Coronary artery (tissue), 2 donors: ENCODE measurements at regions not wholly inside any gene's neighbourhood (a gene's known extent, or its start where the extent isn't known, plus 50 kb on each side); places are given as distances from the start of the nearest gene placed in this dataset.

Experiments used
- DNase-seq: peaks from one replicate; pipeline ENCODE4 v3.0.0-alpha.2; 2017; ENCODE audit warnings: low spot score
- H3K27ac ChIP-seq, 2 donors: fragments of 200-600 bp; sonication (generic); one replicate each; pipeline ENCODE4 v1.5.1; 2016 to 2019
- H3K4me3 ChIP-seq: fragments of 200-600 bp; sonication (generic); 2 replicates; pipeline ENCODE4 v1.5.1; 2016; ENCODE audit warnings: mild to moderate bottlenecking, moderate library complexity
- TF ChIP-seq, protein P1 (sequence below): fragments of 200-600 bp; sonication (generic); IDR thresholded peaks from one replicate; pipeline ENCODE4 v1.5.1; 2019; ENCODE audit warnings: antibody characterized with exemption

DNA sequence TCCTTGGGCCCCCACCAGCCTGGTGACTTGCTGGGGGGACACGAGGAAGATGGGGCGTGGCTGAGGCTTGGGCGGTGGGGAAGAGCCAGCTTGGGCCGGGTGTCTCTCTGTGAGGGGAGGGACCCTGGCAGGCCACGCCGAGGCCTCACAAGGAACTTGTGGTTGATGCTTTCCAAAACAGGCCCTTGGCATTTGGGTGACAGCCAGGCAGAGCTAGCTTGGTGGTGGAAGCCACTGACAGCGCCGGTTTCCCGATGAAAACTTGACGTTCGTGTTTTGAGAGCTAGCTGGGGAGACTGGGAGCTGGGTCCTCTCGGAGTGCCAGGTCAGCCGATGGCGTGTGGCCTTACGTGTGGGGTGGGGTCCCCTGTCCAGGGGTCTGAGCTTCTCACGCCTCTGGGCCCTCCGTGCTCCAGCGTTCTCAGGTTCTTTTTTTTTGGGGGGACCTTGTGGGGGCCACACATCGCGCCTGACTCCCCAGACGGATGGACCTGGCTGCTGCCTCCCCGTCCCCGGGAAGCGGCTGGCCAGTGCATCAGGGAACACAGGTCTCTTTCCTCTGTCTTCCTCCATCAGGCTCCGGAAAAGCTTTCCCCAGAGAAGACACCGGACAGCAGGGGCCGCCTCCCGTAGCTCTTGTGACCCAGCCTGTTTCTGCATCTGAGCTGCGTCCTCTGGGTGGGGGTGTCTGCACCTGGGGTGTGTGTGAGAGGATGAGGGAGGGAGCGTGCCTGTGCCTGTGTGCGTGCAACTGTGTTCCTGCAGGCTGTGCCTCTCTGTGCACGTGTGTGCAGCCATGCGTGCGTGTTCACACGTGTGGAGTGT lies 129.3 kb upstream of the LPCAT1 start:
- Histone ChIP-seq H3K27ac (no peak overlapping the region), H3K4me3 (peak overlapping the region; percentile 28)
- TF ChIP-seq, protein P1, sequence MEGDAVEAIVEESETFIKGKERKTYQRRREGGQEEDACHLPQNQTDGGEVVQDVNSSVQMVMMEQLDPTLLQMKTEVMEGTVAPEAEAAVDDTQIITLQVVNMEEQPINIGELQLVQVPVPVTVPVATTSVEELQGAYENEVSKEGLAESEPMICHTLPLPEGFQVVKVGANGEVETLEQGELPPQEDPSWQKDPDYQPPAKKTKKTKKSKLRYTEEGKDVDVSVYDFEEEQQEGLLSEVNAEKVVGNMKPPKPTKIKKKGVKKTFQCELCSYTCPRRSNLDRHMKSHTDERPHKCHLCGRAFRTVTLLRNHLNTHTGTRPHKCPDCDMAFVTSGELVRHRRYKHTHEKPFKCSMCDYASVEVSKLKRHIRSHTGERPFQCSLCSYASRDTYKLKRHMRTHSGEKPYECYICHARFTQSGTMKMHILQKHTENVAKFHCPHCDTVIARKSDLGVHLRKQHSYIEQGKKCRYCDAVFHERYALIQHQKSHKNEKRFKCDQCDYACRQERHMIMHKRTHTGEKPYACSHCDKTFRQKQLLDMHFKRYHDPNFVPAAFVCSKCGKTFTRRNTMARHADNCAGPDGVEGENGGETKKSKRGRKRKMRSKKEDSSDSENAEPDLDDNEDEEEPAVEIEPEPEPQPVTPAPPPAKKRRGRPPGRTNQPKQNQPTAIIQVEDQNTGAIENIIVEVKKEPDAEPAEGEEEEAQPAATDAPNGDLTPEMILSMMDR: no peak
- peak; percentile 56 for DNase-seq

GRCh38 chr5:1651971-1652872 lies 128.5 kb upstream of the LPCAT1 start:
- TF ChIP-seq, protein P1: no peak
- no peak overlapping the region for H3K27ac ChIP-seq
- peak; percentile 68 for DNase-seq

GRCh38 chr5:1651250-1651649 lies 127.5 kb upstream of the LPCAT1 start:
- TF ChIP-seq, protein P1: no peak
- DNase-seq: no peak
- H3K27ac ChIP-seq: no peak overlapping the region
- H3K4me3 ChIP-seq: no peak overlapping the region

More at GRCh38 chr5:1651971-1652872, 128.5 kb upstream of the LPCAT1 start:
- no peak overlapping the region for H3K4me3 ChIP-seq

- Histone ChIP-seq H3K4me3 (no peak overlapping the region), H3K27ac (no peak overlapping the region)
- TF ChIP-seq, protein P1: no peak
- no peak for DNase-seq
Measured at GRCh38 chr5:1649554-1649953, 125.8 kb upstream of the LPCAT1 start.

DNA sequence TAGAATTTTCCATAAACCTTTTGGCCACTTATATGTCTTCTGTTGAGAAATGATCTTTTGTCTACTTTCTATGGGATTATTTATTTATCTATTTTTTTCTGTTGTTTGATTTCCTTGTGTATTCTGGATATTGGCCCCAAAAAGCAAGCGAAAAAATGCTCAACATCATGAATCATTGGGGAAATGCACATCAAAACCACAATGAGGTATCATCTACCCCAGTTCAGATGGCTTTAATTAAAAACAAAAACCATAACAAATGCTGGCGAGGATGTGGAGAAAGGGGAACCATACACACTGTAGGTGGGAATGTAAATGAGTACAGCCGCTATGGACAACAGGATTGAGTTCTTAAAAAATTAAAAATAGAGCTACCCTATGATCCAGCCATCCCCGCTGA lies 125.0 kb upstream of the LPCAT1 start:
- Histone ChIP-seq H3K4me3 (no peak overlapping the region), H3K27ac (no peak overlapping the region)
- no peak for DNase-seq
- TF ChIP-seq, protein P1: no peak

DNA sequence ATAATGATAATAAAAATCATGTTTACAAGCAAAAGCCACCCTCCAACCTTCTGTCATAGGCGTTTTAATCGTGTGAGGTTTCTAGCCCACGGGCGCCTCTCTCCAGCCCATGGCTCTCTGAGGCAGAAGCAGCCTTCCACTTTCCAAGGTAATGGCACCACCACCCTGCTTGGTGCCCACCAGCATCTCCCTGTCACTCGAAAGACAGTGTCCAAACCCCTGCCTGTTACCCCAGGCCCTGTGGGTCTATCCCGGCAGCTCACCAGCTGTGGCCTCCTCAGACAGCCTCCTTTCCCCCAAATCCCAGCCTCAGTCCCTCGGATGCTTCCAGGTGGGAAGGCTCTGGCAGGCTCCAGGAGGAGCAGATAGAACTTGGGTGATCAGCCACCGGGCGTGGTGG lies 123.8 kb upstream of the LPCAT1 start:
- H3K27ac ChIP-seq: no peak overlapping the region
- TF ChIP-seq, protein P1: no peak
- DNase-seq: peak; percentile 61
- H3K4me3 ChIP-seq: no peak overlapping the region
